ENCODE measurements at regions not wholly inside any gene's neighbourhood (a gene's known extent, or its start where the extent isn't known, plus 50 kb on each side); places are given as distances from the start of the nearest gene placed in this dataset.

GRCh38 chr18:56233595-56233994 is 404.8 kb downstream of the TXNL1 start:
- Histone ChIP-seq H3K36me3 (ENCODE audit: control insufficient read depth, low read length) (no peaks in the 10 kb centered on the region), H3K4me2 (ENCODE audit: low read length) (no peak overlapping the region), H3K9me3 (ENCODE audit: control insufficient read depth, insufficient read depth, low read length) (no peaks in the 10 kb centered on the region), H3K27me3 (ENCODE audit: control insufficient read depth, low read length) (peaks cover 4% of the 10 kb centered on the region; the same call in 1 of the 2 replicates), H4K20me1 (ENCODE audit: control insufficient read depth, insufficient read depth, low read depth, low read length) (no peaks in the 10 kb centered on the region), H3K27ac (ENCODE audit: low read depth, low read length) (no peak overlapping the region), H3F3A (ENCODE audit: control insufficient read depth, insufficient read depth) (no peaks in the 10 kb centered on the region), H3K9me2 (replicated peaks; ENCODE audit: control insufficient read depth, low read length) (no peaks in the 10 kb centered on the region), H3K4me1 (ENCODE audit: control insufficient read depth, low read length) (peaks cover 5% of the 10 kb centered on the region; the same call in 1 of the 2 replicates), H3K79me2 (ENCODE audit: control insufficient read depth, low read length) (no peaks in the 10 kb centered on the region), H3K4me3 (ENCODE audit: low read length) (no peak overlapping the region)
- TF ChIP-seq EZH2phosphoT487 (IDR thresholded peaks at IDR 0.05; ENCODE audit: borderline replicate concordance, low read length): no peak
- TF ChIP-seq, protein P1, sequence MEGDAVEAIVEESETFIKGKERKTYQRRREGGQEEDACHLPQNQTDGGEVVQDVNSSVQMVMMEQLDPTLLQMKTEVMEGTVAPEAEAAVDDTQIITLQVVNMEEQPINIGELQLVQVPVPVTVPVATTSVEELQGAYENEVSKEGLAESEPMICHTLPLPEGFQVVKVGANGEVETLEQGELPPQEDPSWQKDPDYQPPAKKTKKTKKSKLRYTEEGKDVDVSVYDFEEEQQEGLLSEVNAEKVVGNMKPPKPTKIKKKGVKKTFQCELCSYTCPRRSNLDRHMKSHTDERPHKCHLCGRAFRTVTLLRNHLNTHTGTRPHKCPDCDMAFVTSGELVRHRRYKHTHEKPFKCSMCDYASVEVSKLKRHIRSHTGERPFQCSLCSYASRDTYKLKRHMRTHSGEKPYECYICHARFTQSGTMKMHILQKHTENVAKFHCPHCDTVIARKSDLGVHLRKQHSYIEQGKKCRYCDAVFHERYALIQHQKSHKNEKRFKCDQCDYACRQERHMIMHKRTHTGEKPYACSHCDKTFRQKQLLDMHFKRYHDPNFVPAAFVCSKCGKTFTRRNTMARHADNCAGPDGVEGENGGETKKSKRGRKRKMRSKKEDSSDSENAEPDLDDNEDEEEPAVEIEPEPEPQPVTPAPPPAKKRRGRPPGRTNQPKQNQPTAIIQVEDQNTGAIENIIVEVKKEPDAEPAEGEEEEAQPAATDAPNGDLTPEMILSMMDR (IDR thresholded peaks at IDR 0.05; ENCODE audit: low read depth, low read length, poor library complexity, severe bottlenecking): no peak

- H4K20me1 ChIP-seq (ENCODE audit: control insufficient read depth, insufficient read depth, low read depth, low read length): no peaks in the 10 kb centered on the region
- no peaks in the 10 kb centered on the region for H3K79me2 ChIP-seq (ENCODE audit: control insufficient read depth, low read length)
- no peaks in the 10 kb centered on the region for H3K27me3 ChIP-seq (ENCODE audit: control insufficient read depth, low read length)
- no peak overlapping the region for H3K27ac ChIP-seq (ENCODE audit: low read depth, low read length)
- no peak overlapping the region for H3K4me3 ChIP-seq (ENCODE audit: low read length)
- TF ChIP-seq, protein P1 (IDR thresholded peaks at IDR 0.05; ENCODE audit: low read depth, low read length, poor library complexity, severe bottlenecking): no peak
- no peak for TF ChIP-seq EZH2phosphoT487 (IDR thresholded peaks at IDR 0.05; ENCODE audit: borderline replicate concordance, low read length)
- no peaks in the 10 kb centered on the region for H3K36me3 ChIP-seq (ENCODE audit: control insufficient read depth, low read length)
- no peaks in the 10 kb centered on the region for H3K9me3 ChIP-seq (ENCODE audit: control insufficient read depth, insufficient read depth, low read length)
- H3K9me2 ChIP-seq (replicated peaks; ENCODE audit: control insufficient read depth, low read length): no peaks in the 10 kb centered on the region
- no peaks in the 10 kb centered on the region for H3K4me1 ChIP-seq (ENCODE audit: control insufficient read depth, low read length)
- H3K4me2 ChIP-seq (ENCODE audit: low read length): no peak overlapping the region
- H3F3A ChIP-seq (ENCODE audit: control insufficient read depth, insufficient read depth): no peaks in the 10 kb centered on the region
These were observed 412.4 kb downstream of the TXNL1 start for GRCh38 chr18:56226025-56226424.

DNA sequence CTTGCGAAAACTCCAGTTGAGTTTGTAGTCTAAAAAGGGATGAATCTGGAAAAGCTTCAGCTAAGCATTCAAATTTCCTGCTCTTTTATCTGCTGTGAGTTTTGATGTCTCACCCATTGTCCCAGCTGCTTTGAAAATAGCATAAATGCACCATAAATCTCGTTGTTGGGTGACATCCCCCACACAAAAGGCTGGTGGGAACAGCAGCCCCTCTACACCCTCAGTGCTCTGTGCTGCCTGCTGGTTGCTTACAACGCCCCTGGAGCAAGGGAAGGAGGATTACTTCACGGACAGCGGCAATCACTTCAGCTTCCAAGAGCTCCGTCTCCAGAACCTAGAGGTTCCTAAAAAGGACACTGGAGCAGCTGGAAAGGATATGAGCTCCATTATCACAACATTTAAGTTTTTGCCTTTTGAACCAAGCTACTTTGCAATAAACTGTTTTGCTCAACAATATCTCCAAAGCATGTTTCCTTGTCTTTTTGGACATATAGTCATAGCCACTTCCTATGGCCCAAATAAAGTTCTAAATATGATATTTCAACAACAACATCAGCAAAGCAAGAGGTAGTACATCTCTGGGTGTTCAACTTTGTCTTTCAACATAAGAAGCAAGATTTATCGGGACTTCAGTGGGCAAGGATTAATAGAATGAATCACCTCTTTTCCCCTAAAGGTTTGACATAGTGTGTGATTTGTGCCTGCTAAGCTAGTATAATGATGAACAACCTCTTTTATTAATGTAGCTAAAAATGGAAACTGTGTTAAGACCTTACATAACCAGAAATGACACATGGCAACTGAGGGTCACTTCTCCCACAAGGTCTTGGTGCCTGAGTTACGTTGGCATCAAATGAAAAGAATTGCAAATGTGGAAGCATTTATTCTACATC is 413.5 kb downstream of the TXNL1 start:
- Histone ChIP-seq H3K4me3 (ENCODE audit: low read length) (no peak overlapping the region), H4K20me1 (ENCODE audit: control insufficient read depth, insufficient read depth, low read depth, low read length) (no peaks in the 10 kb centered on the region), H3K4me1 (ENCODE audit: control insufficient read depth, low read length) (no peaks in the 10 kb centered on the region), H3K36me3 (ENCODE audit: control insufficient read depth, low read length) (no peaks in the 10 kb centered on the region), H3K9me3 (ENCODE audit: control insufficient read depth, insufficient read depth, low read length) (no peaks in the 10 kb centered on the region), H3K27me3 (ENCODE audit: control insufficient read depth, low read length) (no peaks in the 10 kb centered on the region), H3K4me2 (ENCODE audit: low read length) (no peak overlapping the region), H3K27ac (ENCODE audit: low read depth, low read length) (no peak overlapping the region), H3K79me2 (ENCODE audit: control insufficient read depth, low read length) (no peaks in the 10 kb centered on the region), H3K9me2 (replicated peaks; ENCODE audit: control insufficient read depth, low read length) (no peaks in the 10 kb centered on the region), H3F3A (ENCODE audit: control insufficient read depth, insufficient read depth) (no peaks in the 10 kb centered on the region)
- TF ChIP-seq EZH2phosphoT487 (IDR thresholded peaks at IDR 0.05; ENCODE audit: borderline replicate concordance, low read length): no peak
- TF ChIP-seq, protein P1 (IDR thresholded peaks at IDR 0.05; ENCODE audit: low read depth, low read length, poor library complexity, severe bottlenecking): no peak
